ENCODE measurements at regions not wholly inside any gene's neighbourhood (a gene's known extent, or its start where the extent isn't known, plus 50 kb on each side); places are given as distances from the start of the nearest gene placed in this dataset.
"Not testable (repeated sequence)": the region's sequence is repeated elsewhere in the genome, so short reads cannot be mapped to it uniquely, and the experiment has no call there.

- DNase-seq: no peak
Measured at GRCh38 chr18:55763298-55763697, 175.3 kb upstream of the TCF4 start.

DNA sequence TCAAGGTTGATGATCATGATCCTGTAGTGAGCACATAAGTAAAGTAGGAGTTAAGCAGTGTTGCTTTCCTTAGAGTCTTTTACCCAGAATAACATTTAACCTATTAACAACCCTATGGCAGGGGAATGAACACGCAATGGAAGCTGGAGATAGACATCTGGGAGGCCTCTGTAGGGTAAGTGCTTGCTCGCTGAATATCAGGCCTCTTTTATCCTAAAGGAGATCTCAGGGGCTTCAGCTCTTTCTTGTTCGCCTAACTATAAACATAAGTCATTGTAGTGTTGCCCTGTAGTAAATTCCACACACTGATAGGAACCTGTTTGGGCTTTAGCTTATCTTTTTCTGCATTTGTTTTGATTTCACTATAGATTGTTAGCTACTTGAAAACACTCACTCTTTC lies 174.4 kb upstream of the TCF4 start:
- no peak for DNase-seq

DNA sequence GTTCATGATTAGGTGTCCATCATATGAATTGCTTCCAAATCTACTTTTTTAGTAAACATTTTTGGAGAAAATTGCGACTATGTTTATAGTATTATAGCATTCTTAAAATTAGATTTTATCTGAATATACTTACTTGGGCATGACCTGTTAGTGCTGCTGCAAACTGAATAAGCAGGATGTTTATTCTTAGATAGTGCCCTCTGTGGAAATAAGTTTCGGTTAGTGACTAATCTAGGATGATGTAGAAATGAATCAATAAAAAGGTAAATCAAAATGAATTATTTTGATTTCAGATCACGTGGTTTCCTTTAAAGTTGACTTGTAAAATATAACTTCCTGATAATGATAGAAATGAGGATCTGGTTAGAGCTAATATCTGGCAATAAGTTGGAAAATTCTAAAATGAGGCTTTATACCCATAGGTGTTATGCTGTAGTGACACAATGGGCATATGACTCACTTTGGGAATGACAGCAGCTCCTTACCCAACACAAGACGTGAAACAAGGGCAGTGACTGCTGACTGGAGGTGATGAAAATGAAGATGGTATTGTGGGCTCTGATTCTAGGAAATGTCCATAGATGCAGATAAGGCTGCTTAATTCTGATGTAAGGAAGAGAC lies 165.8 kb upstream of the TCF4 start:
- DNase-seq: no peak

- no peak for DNase-seq
Measured at GRCh38 chr18:55751476-55751875, 163.5 kb upstream of the TCF4 start.

- DNase-seq: no peak
Measured at GRCh38 chr18:55748227-55748738, 160.3 kb upstream of the TCF4 start.

GRCh38 chr18:55744206-55744605 lies 156.2 kb upstream of the TCF4 start:
- no peak for DNase-seq

GRCh38 chr18:55743736-55744135 lies 155.7 kb upstream of the TCF4 start:
- no peak for DNase-seq

- DNase-seq: no peak
Measured at GRCh38 chr18:55743133-55743532, 155.1 kb upstream of the TCF4 start.

- DNase-seq: no peak
Measured at GRCh38 chr18:55739488-55739887, 151.5 kb upstream of the TCF4 start.

DNA sequence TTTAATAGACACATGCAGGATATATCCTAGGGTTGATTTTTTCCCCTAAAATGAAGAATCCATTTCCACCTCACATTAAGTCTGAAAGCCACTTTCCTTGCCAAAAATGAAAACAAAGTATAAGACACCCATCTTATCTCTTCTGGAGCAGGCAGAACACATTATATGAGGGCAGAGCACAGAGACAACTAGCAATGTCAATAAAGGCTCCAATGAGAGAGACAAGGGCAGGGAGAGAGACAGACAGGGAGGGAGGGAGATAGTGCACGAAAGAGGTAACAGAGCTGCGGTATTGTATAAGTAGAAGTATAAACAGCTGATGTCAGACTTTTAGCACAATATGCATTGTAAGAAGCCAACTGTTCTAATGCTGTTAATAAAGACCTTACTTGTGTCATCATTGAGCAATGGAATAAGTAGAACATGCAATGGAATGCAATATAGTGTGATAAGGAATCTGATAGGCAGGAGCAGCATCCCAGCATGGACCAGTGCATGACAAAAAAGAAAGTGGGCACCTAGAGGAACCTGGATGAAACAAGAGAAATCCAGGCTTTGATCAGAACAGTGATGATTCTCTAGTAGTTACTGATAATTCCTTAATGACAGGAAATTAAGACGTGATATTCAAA lies 150.6 kb upstream of the TCF4 start:
- DNase-seq: no peak

- DNase-seq: no peak
Measured at GRCh38 chr18:55737781-55738468, 149.9 kb upstream of the TCF4 start.

- no peak for DNase-seq
Measured at GRCh38 chr18:55737266-55737665, 149.3 kb upstream of the TCF4 start.

DNA sequence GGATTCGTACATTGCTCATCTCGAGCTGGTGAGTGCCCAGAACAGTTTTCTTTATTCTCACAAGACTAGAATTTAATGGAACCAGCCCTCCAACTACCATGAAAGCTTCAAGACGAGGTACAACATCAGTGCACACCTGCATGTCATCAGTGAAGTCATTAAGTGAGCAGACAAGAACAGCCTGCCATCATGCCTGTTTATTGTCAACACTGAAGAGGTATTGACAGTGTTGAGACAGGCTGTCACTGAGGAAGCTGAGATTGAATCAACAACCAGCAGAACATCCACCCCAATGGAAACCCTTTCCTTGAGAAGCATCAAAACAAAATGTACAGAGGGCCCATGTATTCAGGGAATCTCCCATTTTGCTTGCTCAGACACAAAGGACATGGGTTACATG lies 148.0 kb upstream of the TCF4 start:
- DNase-seq: no peak

- DNase-seq: no peak
Measured at GRCh38 chr18:55735199-55735855, 147.3 kb upstream of the TCF4 start.

- DNase-seq: no peak
Measured at GRCh38 chr18:55732227-55733106, 144.5 kb upstream of the TCF4 start.

DNA sequence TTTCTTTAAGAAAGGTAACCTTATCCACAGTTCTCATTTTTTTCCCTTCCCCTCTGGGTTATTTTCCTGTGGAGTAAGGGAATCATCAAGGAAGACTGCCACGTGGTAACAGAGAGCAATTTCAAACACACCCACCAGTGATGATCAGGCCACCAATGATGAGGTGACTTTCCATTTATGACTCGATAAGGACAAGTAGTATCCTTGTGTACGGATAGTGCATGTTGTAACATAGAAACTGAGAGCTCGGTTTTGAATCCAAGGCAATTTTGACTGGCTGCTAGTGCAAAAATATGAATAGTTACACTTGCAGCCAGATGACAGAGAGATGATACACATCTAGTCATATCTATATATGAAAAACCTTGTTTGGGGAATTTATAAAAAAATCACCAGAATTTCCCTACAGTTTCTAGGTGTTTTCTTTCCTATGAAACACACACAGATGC lies 143.6 kb upstream of the TCF4 start:
- DNase-seq: no peak

DNA sequence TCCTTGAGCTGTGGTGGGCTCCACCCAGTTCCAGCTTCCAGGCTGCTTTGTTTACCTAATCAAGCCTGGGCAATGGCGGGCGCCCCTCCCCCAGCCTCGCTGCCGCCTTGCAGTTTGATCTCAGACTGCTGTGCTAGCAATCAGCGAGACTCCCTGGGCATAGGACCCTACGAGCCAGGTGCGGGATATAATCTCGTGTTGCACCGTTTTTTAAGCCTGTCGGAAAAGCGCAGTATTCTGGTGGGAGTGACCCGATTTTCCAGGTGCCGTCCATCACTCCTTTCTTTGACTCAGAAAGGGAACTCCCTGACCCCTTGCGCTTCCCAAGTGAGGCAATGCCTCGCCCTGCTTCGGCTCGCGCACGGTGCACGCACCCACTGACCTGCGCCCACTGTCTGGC lies 133.0 kb upstream of the TCF4 start:
- not testable (repeated sequence) for DNase-seq

DNA sequence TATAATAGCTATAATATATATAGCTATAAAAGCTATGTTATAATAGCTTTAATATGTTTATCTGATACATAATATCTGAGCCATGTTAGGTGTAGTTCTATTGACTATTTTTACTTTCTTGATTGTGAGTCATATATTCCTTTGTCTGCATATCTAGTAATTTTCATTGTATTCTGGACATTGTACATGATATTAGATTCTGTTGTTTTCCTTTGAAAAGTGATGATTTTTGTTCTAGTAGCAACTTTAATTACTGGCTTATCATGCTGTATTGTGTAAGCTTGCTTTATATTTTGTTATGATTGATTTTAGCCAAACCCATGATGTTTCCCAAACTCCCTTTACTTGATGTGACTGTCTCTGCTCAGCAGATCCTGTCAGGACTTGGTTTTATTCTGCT lies 125.7 kb upstream of the TCF4 start:
- DNase-seq: no peak

DNA sequence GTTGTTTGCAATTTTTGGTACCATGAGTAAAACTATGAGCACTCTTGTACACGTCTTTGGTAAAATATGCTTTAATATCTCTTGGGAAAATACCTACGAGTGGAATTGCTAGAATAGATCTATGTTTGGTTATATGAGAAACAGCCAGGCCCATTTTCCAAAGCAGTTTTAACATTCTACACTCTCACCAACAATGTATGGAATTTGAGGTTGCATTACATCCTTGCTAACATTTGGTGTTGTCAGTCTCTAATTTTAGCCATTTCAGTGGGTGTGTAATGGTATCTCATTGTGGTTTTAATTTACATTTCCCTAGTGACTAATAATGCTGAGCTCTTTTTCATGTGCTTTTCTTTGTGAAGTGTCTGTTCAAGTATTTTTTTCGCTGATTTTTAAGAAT lies 118.9 kb upstream of the TCF4 start:
- DNase-seq: no peak

GRCh38 chr18:55699233-55699765 lies 111.3 kb upstream of the TCF4 start:
- DNase-seq: no peak

DNA sequence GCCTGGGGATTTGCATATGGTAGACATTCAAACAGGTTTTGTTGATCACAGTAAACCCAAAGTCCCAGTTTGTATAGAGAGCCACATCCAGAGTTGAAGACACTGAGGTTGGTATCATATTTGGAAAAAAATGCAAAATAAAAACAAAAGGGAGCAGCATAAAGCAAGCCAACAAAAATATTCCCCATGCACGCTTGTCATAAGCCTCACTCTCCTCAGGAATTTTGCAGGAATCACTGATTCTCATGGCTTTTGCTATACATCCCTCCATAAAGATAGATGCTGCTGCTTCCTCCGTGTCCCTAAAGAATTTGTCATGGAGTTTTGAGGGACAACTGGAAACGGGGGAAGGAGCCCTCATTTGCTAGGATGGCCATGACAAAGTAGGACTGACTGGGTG lies 108.8 kb upstream of the TCF4 start:
- no peak for DNase-seq

DNA sequence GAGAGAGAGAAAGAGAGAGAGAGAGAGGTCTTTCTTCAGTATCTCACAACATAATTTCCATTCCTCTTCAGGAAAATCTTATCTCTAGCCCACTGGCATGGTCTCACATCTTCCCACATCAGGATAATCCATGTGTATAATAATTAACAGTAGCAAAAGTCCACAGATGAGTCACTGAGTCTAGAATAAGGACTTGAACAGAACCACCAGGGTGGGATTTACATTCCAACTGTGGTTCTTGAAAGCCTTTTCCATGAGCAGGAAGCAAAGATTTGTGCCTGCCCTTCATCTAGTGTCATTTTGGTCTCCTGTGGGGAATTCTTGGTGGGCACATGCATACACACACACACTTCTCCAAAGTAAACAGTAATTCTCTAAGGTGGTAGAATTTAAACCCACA lies 107.1 kb upstream of the TCF4 start:
- no peak for DNase-seq

All from activated CD4-positive, alpha-beta T cell treated with anti-CD3 and anti-CD28 coated beads for 48 hours (primary cell).